HG02610 (cell line): ENCODE measurements at regions not wholly inside any gene's neighbourhood (a gene's known extent, or its start where the extent isn't known, plus 50 kb on each side); places are given as distances from the start of the nearest gene placed in this dataset.
"Not testable (repeated sequence)": the region's sequence is repeated elsewhere in the genome, so short reads cannot be mapped to it uniquely, and the experiment has no call there.

ENCODE experiments used
- ATAC-seq: cut with Tn5 transposase; IDR thresholded peaks from one replicate; pipeline ENCODE4 v1.9.1; 2021; ENCODE audit warnings: mild to moderate bottlenecking, moderate library complexity; ENCODE audit not compliant: unreplicated experiment

- no peak for ATAC-seq
Measured at GRCh38 chr4:84147831-84148230, 351.3 kb downstream of the NKX6-1 start.

- ATAC-seq, result peak; percentile 90
Measured at GRCh38 chr4:84146300-84146959, 352.7 kb downstream of the NKX6-1 start.

- no peak for ATAC-seq
Measured at GRCh38 chr4:84145176-84145575, 353.9 kb downstream of the NKX6-1 start.

GRCh38 chr4:84126911-84127310, 372.2 kb downstream of the NKX6-1 start:
- not testable (repeated sequence) for ATAC-seq

GRCh38 chr4:84126061-84126787, 372.9 kb downstream of the NKX6-1 start:
- ATAC-seq, result no peak

GRCh38 chr4:84110040-84110439, 389.1 kb downstream of the NKX6-1 start:
- ATAC-seq, result no peak

- not testable (repeated sequence) for ATAC-seq
Measured at GRCh38 chr4:84101653-84102625, 397.2 kb downstream of the NKX6-1 start.

- ATAC-seq, result no peak
Measured at GRCh38 chr4:84100071-84100470, 399.0 kb downstream of the NKX6-1 start.

- ATAC-seq, result no peak
Measured at GRCh38 chr4:84099599-84099998, 399.5 kb downstream of the NKX6-1 start.

- ATAC-seq, result no peak
Measured at GRCh38 chr4:84091266-84091665, 407.8 kb downstream of the NKX6-1 start.

- ATAC-seq, result no peak
Measured at GRCh38 chr4:84089652-84090437, 409.2 kb downstream of the NKX6-1 start.

GRCh38 chr4:84085986-84086385, 413.1 kb downstream of the NKX6-1 start:
- no peak for ATAC-seq

- no peak for ATAC-seq
Measured at GRCh38 chr4:84070289-84070688, 428.8 kb downstream of the NKX6-1 start.

- no peak for ATAC-seq
Measured at GRCh38 chr4:84063619-84064018, 435.5 kb downstream of the NKX6-1 start.

GRCh38 chr4:84058201-84058600, 440.9 kb downstream of the NKX6-1 start:
- no peak for ATAC-seq

- ATAC-seq, result no peak
Measured at GRCh38 chr4:84051639-84052038, 447.5 kb downstream of the NKX6-1 start.

- no peak for ATAC-seq
Measured at GRCh38 chr4:84051089-84051488, 448.0 kb downstream of the NKX6-1 start.

GRCh38 chr4:84050015-84050414, 449.1 kb downstream of the NKX6-1 start:
- no peak for ATAC-seq

GRCh38 chr4:84046551-84046950, 452.5 kb downstream of the NKX6-1 start:
- no peak for ATAC-seq

- no peak for ATAC-seq
Measured at GRCh38 chr4:84041426-84041825, 457.7 kb downstream of the NKX6-1 start.

- no peak for ATAC-seq
Measured at GRCh38 chr4:84035568-84035967, 463.5 kb downstream of the NKX6-1 start.
